ENCODE measurements at regions not wholly inside any gene's neighbourhood (a gene's known extent, or its start where the extent isn't known, plus 50 kb on each side); places are given as distances from the start of the nearest gene placed in this dataset.

DNA sequence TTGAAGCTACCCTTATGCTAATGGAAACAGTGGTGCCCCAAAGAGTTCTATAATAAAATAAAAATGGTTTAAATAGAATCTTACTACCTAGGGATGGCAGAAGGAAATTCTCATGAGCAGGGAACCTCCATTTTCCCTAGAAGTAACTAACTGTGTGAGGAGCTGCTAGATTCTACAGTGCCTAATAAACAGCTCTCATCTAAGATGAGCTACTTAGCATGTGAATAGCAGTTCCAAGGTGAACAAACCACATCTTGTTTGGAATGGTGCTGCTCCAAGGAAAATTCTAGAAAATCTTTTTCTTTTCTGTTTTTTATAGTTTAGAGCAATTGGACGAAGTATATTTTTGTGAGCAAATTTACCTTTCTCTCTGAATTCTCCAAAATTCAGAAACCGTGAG lies 1015.3 kb upstream of the NOVA1 start:
- TF ChIP-seq, protein P1, sequence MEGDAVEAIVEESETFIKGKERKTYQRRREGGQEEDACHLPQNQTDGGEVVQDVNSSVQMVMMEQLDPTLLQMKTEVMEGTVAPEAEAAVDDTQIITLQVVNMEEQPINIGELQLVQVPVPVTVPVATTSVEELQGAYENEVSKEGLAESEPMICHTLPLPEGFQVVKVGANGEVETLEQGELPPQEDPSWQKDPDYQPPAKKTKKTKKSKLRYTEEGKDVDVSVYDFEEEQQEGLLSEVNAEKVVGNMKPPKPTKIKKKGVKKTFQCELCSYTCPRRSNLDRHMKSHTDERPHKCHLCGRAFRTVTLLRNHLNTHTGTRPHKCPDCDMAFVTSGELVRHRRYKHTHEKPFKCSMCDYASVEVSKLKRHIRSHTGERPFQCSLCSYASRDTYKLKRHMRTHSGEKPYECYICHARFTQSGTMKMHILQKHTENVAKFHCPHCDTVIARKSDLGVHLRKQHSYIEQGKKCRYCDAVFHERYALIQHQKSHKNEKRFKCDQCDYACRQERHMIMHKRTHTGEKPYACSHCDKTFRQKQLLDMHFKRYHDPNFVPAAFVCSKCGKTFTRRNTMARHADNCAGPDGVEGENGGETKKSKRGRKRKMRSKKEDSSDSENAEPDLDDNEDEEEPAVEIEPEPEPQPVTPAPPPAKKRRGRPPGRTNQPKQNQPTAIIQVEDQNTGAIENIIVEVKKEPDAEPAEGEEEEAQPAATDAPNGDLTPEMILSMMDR (IDR thresholded peaks at IDR 0.05): no peak
- TF ChIP-seq POLR2A (IDR thresholded peaks at IDR 0.05): no peak
